H1 (cell line): ENCODE measurements at regions not wholly inside any gene's neighbourhood (a gene's known extent, or its start where the extent isn't known, plus 50 kb on each side); places are given as distances from the start of the nearest gene placed in this dataset.

Experiments used
- CTCF ChIA-PET: fragments of 300-600 bp; sonication (Branson Sonifier 250); formaldehyde crosslinking; loops from one replicate; lab custom pipeline; 2021; ENCODE audit not compliant: partially characterized antibody; lab: Charles Lee
- POLR2A ChIA-PET: fragments of 300-600 bp; sonication (Branson Sonifier 250); formaldehyde crosslinking; loops from one replicate; lab custom pipeline; 2021; ENCODE audit warnings: inconsistent platforms; ENCODE audit not compliant: partially characterized antibody; lab: Charles Lee
- DNase-seq, 2 experiments: peaks; one replicate each; pipeline versions ENCODE4 v3.0.0 to v3.0.0-alpha.2; 2010 to 2022; ENCODE audit warnings: low spot score in 2 of 2, low read depth in 1 of 2, mixed read lengths in 1 of 2
- FAIRE-seq: peaks from 2 replicates; lab custom pipeline; 2011; peaks lifted over from hg19 to GRCh38; lab: Jason Lieb, UNC
- H2AFZ ChIP-seq: 2 replicates; pipeline ENCODE4 v1.8.1; 2012; ENCODE audit warnings: low read length, inconsistent platforms
- H2AK5ac ChIP-seq: 2 replicates; pipeline ENCODE4 v1.6.1; 2013; ENCODE audit warnings: low read depth, low read length
- H2BK120ac ChIP-seq: replicated peaks from 2 replicates; pipeline ENCODE3; 2013; ENCODE audit warnings: low read depth, low read length, inconsistent platforms
- H2BK12ac ChIP-seq: 2 replicates; pipeline ENCODE4 v1.6.1; 2013; ENCODE audit warnings: low read depth, low read length
- H2BK15ac ChIP-seq: 2 replicates; pipeline ENCODE4 v1.6.1; 2013; ENCODE audit warnings: low read length
- H2BK20ac ChIP-seq: 2 replicates; pipeline ENCODE4 v1.6.1; 2013; ENCODE audit warnings: low read length
- H2BK5ac ChIP-seq: 2 replicates; pipeline ENCODE4 v1.6.1; 2013; ENCODE audit warnings: low read depth, low read length
- H3K14ac ChIP-seq: 2 replicates; pipeline ENCODE4 v1.6.1; 2013; ENCODE audit warnings: inconsistent platforms; ENCODE audit not compliant: insufficient read length
- H3K18ac ChIP-seq: 2 replicates; pipeline ENCODE4 v1.6.1; 2013; ENCODE audit warnings: low read length; ENCODE audit errors: extremely low read depth
- H3K23ac ChIP-seq: 2 replicates; pipeline ENCODE4 v1.6.1; 2013; ENCODE audit warnings: inconsistent platforms; ENCODE audit not compliant: insufficient read length
- H3K23me2 ChIP-seq: 2 replicates; pipeline ENCODE4 v1.6.1; 2013; ENCODE audit warnings: low read depth, low read length
- H3K27ac ChIP-seq: 2 replicates; pipeline ENCODE4 v1.6.1; 2011; ENCODE audit warnings: low read depth, low read length, inconsistent platforms
- H3K27me3 ChIP-seq, 4 experiments: replicated peaks in 1 of 4; 1 replicate in 1 of 4; 2 replicates in 3 of 4; pipeline versions ENCODE4 v1.6.1 to v1.8.1; 2011 to 2013; ENCODE audit warnings: low read length in 3 of 4, mild to moderate bottlenecking in 3 of 4, inconsistent platforms in 2 of 4, mixed read lengths in 2 of 4, moderate library complexity in 1 of 4; ENCODE audit not compliant: control insufficient read depth in 3 of 4, insufficient read depth in 3 of 4; ENCODE audit errors: extremely low read depth in 1 of 4
- H3K36me3 ChIP-seq, 4 experiments: 2 replicates each; pipeline versions ENCODE4 v1.6.1 to v1.8.1; 2011 to 2013; ENCODE audit warnings: mild to moderate bottlenecking in 4 of 4, low read length in 3 of 4, moderate library complexity in 2 of 4, control low read depth in 1 of 4, inconsistent platforms in 1 of 4; ENCODE audit not compliant: insufficient read depth in 4 of 4, control insufficient read depth in 2 of 4
- H3K4ac ChIP-seq: replicated peaks from 2 replicates; pipeline ENCODE3; 2013; ENCODE audit warnings: low read length, low read depth, mixed read lengths, inconsistent platforms; ENCODE audit not compliant: insufficient read length
- H3K4me1 ChIP-seq, 4 experiments: replicated peaks in 1 of 4; 1 replicate in 1 of 4; 2 replicates in 3 of 4; pipeline versions ENCODE4 v1.6.1 to v1.8.1; 2011 to 2013; ENCODE audit warnings: low read length in 3 of 4, inconsistent platforms in 2 of 4, mixed read lengths in 1 of 4; ENCODE audit not compliant: insufficient read depth in 4 of 4, control insufficient read depth in 3 of 4
- H3K4me2 ChIP-seq, 2 experiments: 2 replicates each; pipeline versions ENCODE4 v1.6.1 to v1.8.1; 2011 to 2013; ENCODE audit warnings: low read depth in 2 of 2, low read length in 2 of 2, control low read depth in 1 of 2, inconsistent platforms in 1 of 2, mild to moderate bottlenecking in 1 of 2; ENCODE audit not compliant: insufficient read depth in 1 of 2
- H3K4me3 ChIP-seq, 4 experiments: fragments of 200-600, 300-600 bp in 1 of 4; sonication (generic), shearing (Covaris generic), sonication (Bioruptor Twin) in 1 of 4; 2 replicates each; pipeline versions ENCODE4 v1.5.1 to v1.8.1; 2011 to 2016; ENCODE audit warnings: low read length in 4 of 4, low read depth in 3 of 4, control low read depth in 2 of 4, inconsistent platforms in 2 of 4, mild to moderate bottlenecking in 2 of 4, mixed read lengths in 1 of 4, moderate library complexity in 1 of 4; ENCODE audit not compliant: insufficient read depth in 2 of 4; ENCODE audit errors: extremely low read depth in 1 of 4
- H3K56ac ChIP-seq: replicated peaks from 2 replicates; pipeline ENCODE3; 2013; ENCODE audit warnings: low read depth, mild to moderate bottlenecking, mixed read lengths, low read length, inconsistent platforms; ENCODE audit not compliant: insufficient read length
- H3K79me1 ChIP-seq: 2 replicates; pipeline ENCODE4 v1.6.1; 2013; ENCODE audit warnings: low read depth, low read length, control low read depth
- H3K79me2 ChIP-seq, 2 experiments: 2 replicates each; pipeline versions ENCODE4 v1.6.1 to v1.8.1; 2012 to 2013; ENCODE audit warnings: low read length in 2 of 2, mild to moderate bottlenecking in 2 of 2, inconsistent platforms in 1 of 2; ENCODE audit not compliant: insufficient read depth in 2 of 2, control insufficient read depth in 1 of 2
- H3K9ac ChIP-seq, 4 experiments: replicated peaks in 1 of 4; 1 replicate in 1 of 4; 2 replicates in 3 of 4; pipeline versions ENCODE4 v1.6.1 to v1.8.1; 2011 to 2013; ENCODE audit warnings: low read depth in 3 of 4, low read length in 3 of 4, control low read depth in 2 of 4, mild to moderate bottlenecking in 2 of 4, moderate library complexity in 2 of 4, inconsistent platforms in 1 of 4; ENCODE audit errors: extremely low read depth in 1 of 4
- H3K9me3 ChIP-seq, 2 experiments: 2 replicates each; pipeline versions ENCODE4 v1.6.1 to v1.8.1; 2012 to 2013; ENCODE audit warnings: mild to moderate bottlenecking in 2 of 2, moderate library complexity in 2 of 2, control low read depth in 1 of 2, inconsistent platforms in 1 of 2, low read depth in 1 of 2, low read length in 1 of 2, mixed read lengths in 1 of 2; ENCODE audit not compliant: insufficient read depth in 2 of 2
- H4K20me1 ChIP-seq, 2 experiments: replicated peaks in 1 of 2; 2 replicates each; pipeline versions ENCODE3 to v1.8.1; 2011 to 2013; ENCODE audit warnings: inconsistent platforms in 2 of 2, low read length in 2 of 2, mild to moderate bottlenecking in 1 of 2; ENCODE audit not compliant: insufficient read depth in 2 of 2, control insufficient read depth in 1 of 2
- H4K5ac ChIP-seq: 2 replicates; pipeline ENCODE4 v1.6.1; 2013; ENCODE audit warnings: low read length, low read depth, mixed read lengths, inconsistent platforms; ENCODE audit not compliant: insufficient read length
- H4K8ac ChIP-seq: 2 replicates; pipeline ENCODE4 v1.8.0; 2013; ENCODE audit warnings: mild to moderate bottlenecking, moderate library complexity, low read length, inconsistent platforms; ENCODE audit not compliant: insufficient read depth; ENCODE audit errors: extremely low read depth
- H4K91ac ChIP-seq: replicated peaks from 2 replicates; pipeline ENCODE3; 2013; ENCODE audit warnings: low read length, mixed read lengths, inconsistent platforms; ENCODE audit not compliant: insufficient read length
- ASH2L ChIP-seq: fragments of 200-600, 300-600 bp; sonication (generic); IDR thresholded peaks from one replicate; pipeline ENCODE4 v1.7.1; 2017; ENCODE audit warnings: low read length
- ATF3 ChIP-seq: IDR thresholded peaks from 2 replicates; pipeline ENCODE4 v1.6.1; 2011; ENCODE audit warnings: low read depth, mild to moderate bottlenecking, low read length; ENCODE audit not compliant: insufficient read depth
- KDM4A ChIP-seq: IDR thresholded peaks from one replicate; pipeline ENCODE4 v1.7.1; 2012; ENCODE audit warnings: low read depth, mild to moderate bottlenecking, moderate library complexity, low read length, inconsistent platforms; ENCODE audit not compliant: severe bottlenecking
- RBBP5 ChIP-seq: IDR thresholded peaks from 2 replicates; pipeline ENCODE4 v1.7.1; 2012; ENCODE audit warnings: low read depth, mild to moderate bottlenecking, inconsistent platforms, low read length, moderate library complexity, borderline replicate concordance
- SRF ChIP-seq: IDR thresholded peaks from 2 replicates; pipeline ENCODE4 v1.6.1; 2011; ENCODE audit warnings: mild to moderate bottlenecking, low read depth, low read length, moderate library complexity
- WGBS, 2 experiments: shearing (Covaris generic) in 1 of 2; methylation state at CpG; one replicate each; pipeline versions ENCODE4 v1.1.6 to v1.1.7; 2013 to 2015; ENCODE audit warnings: low lambda C conversion rate in 2 of 2, mixed read lengths in 2 of 2, inconsistent platforms in 1 of 2, low coverage in 1 of 2, missing lambda C conversion rate in 1 of 2; ENCODE audit not compliant: insufficient replicate concordance in 2 of 2, insufficient coverage in 1 of 2, insufficient read length in 1 of 2; ENCODE audit errors: extremely low coverage in 1 of 2, missing lambda C conversion rate in 1 of 2; 5-methylcytosine and 5-hydroxymethylcytosine counted together

- no peak overlapping the region for H2AK5ac ChIP-seq
- no peak overlapping the region for H2BK120ac ChIP-seq
- H4K20me1 ChIP-seq, result no peaks in the 10 kb centered on the region
- no peak overlapping the region for H3K18ac ChIP-seq
- H3K4me2 ChIP-seq, result no peak overlapping the region
- 93% methylated on average over 3 of the region's 3 CpGs; no CpG with 5 or more reads in 1 of the 2 experiments for WGBS, 2 experiments
- H3K4me3 ChIP-seq, result no peak overlapping the region
- H3K23ac ChIP-seq, result no peak overlapping the region
- ChIA-PET POLR2A (no interaction called here), CTCF (interaction anchor here (0.6 kb wide), 1 partner anchor 20 kb away, joined by 3 read pairs; no protein-coding TSS in a partner anchor)
- no peaks in the 10 kb centered on the region for H3K36me3 ChIP-seq
- no peak overlapping the region for H3K56ac ChIP-seq
- H3K79me2 ChIP-seq, result no peaks in the 10 kb centered on the region
- DNase-seq, result no peak
- H3K23me2 ChIP-seq, result no peaks in the 10 kb centered on the region
- no peak overlapping the region for H2BK5ac ChIP-seq
- no peaks in the 10 kb centered on the region for H3K9me3 ChIP-seq
- TF ChIP-seq SRF (no peak), ATF3 (no peak), RBBP5 (no peak), ASH2L (no peak), KDM4A (no peak)
- no peaks in the 10 kb centered on the region for H3K79me1 ChIP-seq
- H3K4me1 ChIP-seq, result no peaks in the 10 kb centered on the region
- H2BK20ac ChIP-seq, result no peak overlapping the region
- no peak overlapping the region for H4K5ac ChIP-seq
- no peak overlapping the region for H2AFZ ChIP-seq
- H3K27ac ChIP-seq, result no peak overlapping the region
- no peak overlapping the region for H3K9ac ChIP-seq
- no peak overlapping the region for H2BK12ac ChIP-seq
- no peak overlapping the region for H2BK15ac ChIP-seq
- no peak for FAIRE-seq
- H3K4ac ChIP-seq, result no peak overlapping the region
- no peak overlapping the region for H4K91ac ChIP-seq
- peaks cover 0 to 1% (median 0%) of the 10 kb centered on the region in 4 experiments; a peak in 1 of 7 replicates for H3K27me3 ChIP-seq
- no peak overlapping the region for H4K8ac ChIP-seq
- no peak overlapping the region for H3K14ac ChIP-seq
Observed at GRCh38 chr1:98030976-98031375, 110.1 kb upstream of the DPYD start.
